ENCODE measurements at regions not wholly inside any gene's neighbourhood (a gene's known extent, or its start where the extent isn't known, plus 50 kb on each side); places are given as distances from the start of the nearest gene placed in this dataset.
A peak's percentile ranks its signal among the peaks of the same experiment; 100 is the strongest.
"Not testable (repeated sequence)": the region's sequence is repeated elsewhere in the genome, so short reads cannot be mapped to it uniquely, and the experiment has no call there.

DNA sequence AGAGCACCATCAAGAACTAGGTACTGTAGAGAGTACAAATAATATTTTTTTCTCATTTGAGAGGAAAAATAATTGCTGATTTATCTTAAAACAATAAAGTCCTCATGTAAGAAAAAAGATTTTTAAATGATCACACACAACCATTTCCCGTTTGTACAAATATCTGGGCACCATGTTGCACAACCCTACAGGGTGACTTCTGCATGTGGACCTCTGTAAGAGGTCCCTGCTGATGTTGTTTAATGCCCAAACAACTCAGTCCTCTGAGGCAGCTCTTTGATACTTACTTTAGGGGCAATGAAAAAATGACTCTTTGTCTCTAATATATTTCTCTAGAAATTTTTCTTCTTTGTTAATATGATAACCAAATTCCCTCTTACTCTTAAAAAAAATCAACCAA, 168.1 kb upstream of the SATB1 start:
- DNase-seq = no peak

DNA sequence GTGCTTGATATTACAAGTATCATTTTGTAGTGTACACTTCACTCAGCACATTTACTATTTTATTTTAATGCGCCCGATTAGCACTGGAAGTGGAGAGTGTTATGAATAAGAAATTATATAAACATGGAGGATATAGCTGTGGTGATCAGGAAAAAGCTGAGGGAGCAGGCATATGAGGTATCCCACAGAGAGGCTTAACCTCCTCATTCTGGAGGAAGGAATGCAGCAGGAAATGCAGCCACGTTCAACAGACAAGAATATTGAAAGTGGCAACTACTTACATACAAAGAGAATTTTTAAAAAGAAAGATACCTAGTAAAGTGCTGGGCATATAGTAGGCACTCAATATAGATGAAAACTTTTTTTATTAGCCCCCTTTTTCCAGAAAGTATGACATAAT, 166.0 kb upstream of the SATB1 start:
- no peak for DNase-seq

GRCh38 chr3:18586076-18586475, 160.9 kb upstream of the SATB1 start:
- DNase-seq = no peak

GRCh38 chr3:18585004-18585968, 160.1 kb upstream of the SATB1 start:
- no peak for DNase-seq

DNA sequence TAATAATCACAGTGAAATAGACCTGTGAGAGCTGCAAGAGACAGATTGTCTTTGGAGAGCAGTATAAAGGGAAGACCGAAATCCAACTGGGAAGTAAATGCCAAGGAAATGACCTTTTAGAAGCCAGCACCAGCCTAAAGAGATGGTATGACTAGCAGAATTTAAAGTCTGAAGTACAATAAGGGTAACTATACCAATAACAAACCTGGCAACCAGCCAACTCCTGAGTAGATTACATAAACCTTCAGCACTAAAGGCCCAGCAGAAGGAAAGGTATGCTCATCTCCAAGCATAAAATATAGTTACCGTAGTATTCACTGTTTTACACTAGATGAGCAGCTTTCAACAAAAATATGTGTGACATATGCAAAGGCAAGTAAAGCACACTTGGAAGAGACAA, 155.1 kb upstream of the SATB1 start:
- DNase-seq = no peak

GRCh38 chr3:18579661-18580060, 154.5 kb upstream of the SATB1 start:
- no peak for DNase-seq

DNA sequence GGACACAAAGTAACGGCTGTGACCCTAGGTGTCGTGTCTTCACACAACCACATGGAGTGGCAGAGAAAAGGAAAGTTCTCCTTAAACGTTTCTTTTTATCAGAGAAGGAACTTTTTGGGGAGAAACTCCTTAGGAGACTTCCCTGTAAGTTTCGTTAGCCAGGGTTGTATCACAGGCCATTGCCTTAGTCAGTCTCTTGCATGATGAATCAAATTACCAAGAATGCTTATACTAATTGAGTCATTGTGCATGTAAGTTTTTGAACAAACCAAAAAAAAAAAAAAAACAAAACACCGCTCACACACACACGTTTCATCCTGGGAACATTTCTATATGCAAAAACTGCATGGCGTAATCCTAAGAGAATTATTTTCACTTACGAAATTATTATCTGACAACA, 150.4 kb upstream of the SATB1 start:
- no peak for DNase-seq

DNA sequence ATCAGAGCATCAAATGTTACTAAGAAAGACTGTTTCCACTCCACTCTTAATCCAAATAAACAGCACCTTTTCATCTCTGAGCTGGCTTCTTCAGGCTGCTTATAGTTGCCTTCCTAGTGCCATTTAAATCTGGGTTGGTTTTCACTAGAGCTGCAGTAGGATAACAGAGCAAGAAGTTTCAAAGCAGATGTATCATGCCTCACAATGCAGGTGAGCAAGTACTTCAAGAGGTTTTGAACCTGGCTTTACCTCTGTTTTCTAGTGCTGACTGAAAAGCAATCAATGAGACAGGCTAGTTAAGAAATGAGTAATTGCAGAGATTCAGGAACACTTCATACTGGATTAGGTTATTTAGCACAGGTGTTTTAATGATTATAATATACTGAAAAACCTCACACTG, 147.7 kb upstream of the SATB1 start:
- no peak for DNase-seq

DNA sequence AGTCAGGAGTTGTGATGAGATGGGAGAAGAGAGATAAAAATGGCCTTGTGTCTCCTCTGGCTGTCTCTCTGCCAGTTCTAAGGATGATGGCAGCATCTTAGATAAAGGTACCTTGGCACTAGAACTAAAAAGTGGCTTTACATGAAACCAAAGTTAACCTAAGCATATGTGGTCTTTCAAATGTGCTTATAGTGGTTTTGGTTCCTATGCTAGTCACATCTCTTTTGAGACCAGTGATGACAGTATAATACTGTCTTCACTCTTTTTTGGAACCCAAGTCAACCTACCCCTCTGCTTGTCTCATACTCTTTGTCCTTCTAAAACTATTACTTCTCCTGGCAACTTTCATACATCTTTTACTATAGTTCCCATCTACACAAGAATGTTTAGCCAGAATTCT, 142.2 kb upstream of the SATB1 start:
- DNase-seq = no peak

- DNase-seq = no peak
Measured at GRCh38 chr3:18562364-18563154, 137.4 kb upstream of the SATB1 start.

GRCh38 chr3:18559331-18559842, 134.2 kb upstream of the SATB1 start:
- peak; percentile 78 for DNase-seq

DNA sequence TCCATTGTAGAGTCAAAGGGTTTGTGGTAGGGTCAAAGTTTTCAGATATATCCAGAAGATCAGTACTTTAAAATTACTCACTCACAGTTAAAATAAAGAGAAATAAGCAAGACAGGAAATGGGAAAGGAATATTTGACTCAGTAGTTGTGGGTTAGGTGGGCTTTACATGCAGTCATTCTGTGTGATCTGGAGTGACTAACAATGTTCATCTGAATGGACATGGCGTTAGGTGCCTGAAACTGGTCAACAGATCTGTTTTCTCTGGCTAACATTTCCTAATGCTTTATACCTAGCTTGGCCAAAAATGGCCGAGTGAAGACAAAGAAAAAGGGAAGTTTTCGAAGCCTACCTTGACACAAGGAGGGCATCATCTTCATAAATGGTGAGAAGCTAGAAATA, 133.4 kb upstream of the SATB1 start:
- DNase-seq = peak; percentile 70

- no peak for DNase-seq
Measured at GRCh38 chr3:18557216-18557615, 132.1 kb upstream of the SATB1 start.

GRCh38 chr3:18556503-18557135, 131.5 kb upstream of the SATB1 start:
- peak; percentile 97 for DNase-seq

DNA sequence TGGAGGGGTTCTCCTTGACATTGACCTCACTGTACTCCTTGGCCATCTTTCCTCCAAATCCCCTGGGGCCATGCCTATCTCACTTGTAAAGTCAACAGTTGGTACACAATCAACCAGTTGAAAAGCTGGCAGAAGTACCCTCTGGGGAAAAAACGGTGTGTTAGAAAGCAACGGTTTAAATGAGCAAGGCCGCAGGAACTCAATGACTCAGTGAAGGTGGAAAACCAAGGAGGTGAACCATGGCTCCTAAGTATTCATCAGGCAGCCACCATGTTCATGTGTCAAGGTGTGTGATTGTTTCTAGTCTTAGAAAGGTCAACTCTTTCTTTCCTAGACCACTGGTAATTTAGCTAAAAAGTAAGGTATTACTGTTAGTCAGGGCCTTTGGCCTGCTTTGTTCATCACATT, 130.9 kb upstream of the SATB1 start:
- DNase-seq = peak; percentile 67

DNA sequence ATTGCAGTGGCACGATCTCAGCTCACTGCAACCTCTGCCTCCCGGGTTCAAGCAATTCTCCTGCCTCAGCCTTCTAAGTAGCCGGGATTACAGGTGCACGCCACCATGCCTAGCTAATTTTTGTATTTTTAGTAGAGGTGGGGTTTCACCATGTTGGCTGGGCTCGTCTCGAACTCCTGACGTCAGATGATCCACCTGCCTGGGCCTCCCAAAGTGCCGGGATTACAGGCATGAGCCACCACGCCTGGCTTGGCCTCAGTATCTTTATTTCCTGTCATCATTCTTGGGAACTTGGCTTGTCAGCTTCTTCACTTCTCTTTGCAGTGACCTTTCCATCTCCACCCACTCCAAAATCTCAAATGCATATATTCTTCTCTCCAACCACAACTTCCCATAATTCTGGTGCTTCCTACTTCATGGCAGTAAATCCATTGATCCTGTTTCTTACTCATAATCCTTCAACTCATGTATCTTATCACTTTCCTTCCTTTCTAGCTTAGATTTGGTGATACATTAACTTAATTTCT, 127.5 kb upstream of the SATB1 start:
- DNase-seq = not testable (repeated sequence)

DNA sequence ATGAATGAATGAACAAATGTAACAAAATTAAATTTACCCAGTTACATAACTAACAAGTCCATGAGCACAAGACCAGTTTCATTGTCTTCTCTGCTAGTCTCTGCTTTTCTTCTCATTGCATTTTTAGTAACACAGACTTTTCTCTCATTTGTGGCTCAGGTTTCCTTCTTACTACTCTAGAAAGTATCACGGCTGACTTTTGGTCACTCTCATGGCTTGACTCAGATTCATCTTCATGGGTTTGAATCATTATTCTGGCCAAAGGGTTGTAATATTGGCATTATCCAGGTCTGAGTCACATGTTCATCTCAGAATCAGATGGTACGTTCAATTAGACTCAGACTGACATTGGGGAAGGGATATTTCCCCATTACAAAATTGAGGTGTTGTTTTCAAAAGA, 121.5 kb upstream of the SATB1 start:
- peak; percentile 54 for DNase-seq

DNA sequence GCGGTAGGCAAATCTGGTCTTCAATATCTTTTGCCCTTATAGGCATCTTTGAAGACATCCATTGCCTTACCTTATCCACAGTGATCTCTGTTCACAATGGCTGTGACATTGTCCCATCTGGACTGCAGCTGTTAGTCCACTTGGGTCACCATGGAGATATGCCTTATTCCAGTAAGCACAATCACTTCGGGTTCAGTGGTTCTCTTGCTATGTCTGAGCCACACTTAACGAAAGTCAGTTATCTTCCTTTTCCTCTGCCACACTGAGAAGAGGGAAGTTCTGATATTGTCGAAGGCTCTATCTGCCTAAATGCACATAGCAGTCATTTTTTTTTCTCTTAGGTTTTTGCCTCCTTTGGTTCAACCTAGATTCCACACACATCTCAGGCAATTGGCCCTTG, 119.0 kb upstream of the SATB1 start:
- DNase-seq = no peak

- no peak for DNase-seq
Measured at GRCh38 chr3:18538463-18539230, 113.5 kb upstream of the SATB1 start.

GRCh38 chr3:18533039-18533438, 107.9 kb upstream of the SATB1 start:
- no peak for DNase-seq

DNA sequence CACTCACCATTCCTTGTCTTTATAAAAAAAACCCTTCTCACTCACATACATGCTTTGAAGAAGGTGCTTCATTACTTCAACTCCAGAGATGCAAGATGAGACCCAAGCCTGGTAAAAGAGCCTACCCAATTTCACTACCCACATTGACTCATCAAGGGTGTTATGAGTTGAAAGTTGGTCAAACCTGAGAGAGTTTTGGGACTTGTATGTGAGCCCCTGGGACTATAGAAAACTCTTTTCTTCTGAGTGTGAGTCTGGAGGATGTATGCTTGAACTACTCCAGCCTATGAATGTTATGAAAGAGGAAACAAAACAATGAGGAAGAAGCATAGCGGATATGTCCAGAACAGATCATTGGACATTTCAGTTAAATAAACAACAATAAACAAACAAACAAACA, 106.5 kb upstream of the SATB1 start:
- peak; percentile 60 for DNase-seq

DNA sequence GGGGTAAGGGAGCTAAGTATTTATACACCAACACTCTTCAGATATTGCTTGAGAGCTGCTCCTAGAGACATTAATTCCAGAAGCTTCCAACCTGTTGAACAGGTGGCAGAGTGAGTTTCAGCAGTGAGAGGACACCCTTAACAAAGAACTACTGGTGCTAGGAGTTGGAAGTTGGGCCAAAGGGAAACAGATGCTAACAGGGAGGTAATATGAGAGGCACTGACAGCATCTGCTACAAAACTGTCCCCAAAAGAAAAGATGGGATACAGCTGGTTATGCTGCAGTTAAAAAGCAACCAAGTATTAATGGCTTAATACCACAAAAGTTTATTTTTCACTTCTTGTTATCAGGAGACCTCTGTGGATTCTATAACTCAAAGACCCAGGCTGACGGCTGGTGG, 104.5 kb upstream of the SATB1 start:
- DNase-seq = no peak
